BLaER1 (cell line): ENCODE measurements at regions not wholly inside any gene's neighbourhood (a gene's known extent, or its start where the extent isn't known, plus 50 kb on each side); places are given as distances from the start of the nearest gene placed in this dataset.

Experiments used
- H3K27ac ChIP-seq: shearing (Covaris generic); formaldehyde crosslinking; 2 replicates; pipeline ENCODE4 v1.8.1; 2022
- H3K27me3 ChIP-seq: shearing (Covaris generic); formaldehyde crosslinking; 2 replicates; pipeline ENCODE4 v1.8.1; 2022
- H3K36me3 ChIP-seq: shearing (Covaris generic); formaldehyde crosslinking; 2 replicates; pipeline ENCODE4 v1.8.1; 2022
- H3K4me1 ChIP-seq: shearing (Covaris generic); formaldehyde crosslinking; 2 replicates; pipeline ENCODE4 v1.8.1; 2022
- H3K4me2 ChIP-seq: shearing (Covaris generic); formaldehyde crosslinking; 2 replicates; pipeline ENCODE4 v1.8.1; 2022
- H3K4me3 ChIP-seq: shearing (Covaris generic); formaldehyde crosslinking; 2 replicates; pipeline ENCODE4 v1.8.1; 2022
- H3K9ac ChIP-seq: shearing (Covaris generic); formaldehyde crosslinking; 2 replicates; pipeline ENCODE4 v1.8.1; 2022
- H3K9me3 ChIP-seq: shearing (Covaris generic); formaldehyde crosslinking; 2 replicates; pipeline ENCODE4 v1.8.1; 2022
- H4K20me1 ChIP-seq: shearing (Covaris generic); formaldehyde crosslinking; 2 replicates; pipeline ENCODE4 v1.8.1; 2022
- Cebpa-rat ChIP-seq: shearing (Covaris generic); IDR thresholded peaks from 2 replicates; pipeline ENCODE4 v1.8.1; 2022

DNA sequence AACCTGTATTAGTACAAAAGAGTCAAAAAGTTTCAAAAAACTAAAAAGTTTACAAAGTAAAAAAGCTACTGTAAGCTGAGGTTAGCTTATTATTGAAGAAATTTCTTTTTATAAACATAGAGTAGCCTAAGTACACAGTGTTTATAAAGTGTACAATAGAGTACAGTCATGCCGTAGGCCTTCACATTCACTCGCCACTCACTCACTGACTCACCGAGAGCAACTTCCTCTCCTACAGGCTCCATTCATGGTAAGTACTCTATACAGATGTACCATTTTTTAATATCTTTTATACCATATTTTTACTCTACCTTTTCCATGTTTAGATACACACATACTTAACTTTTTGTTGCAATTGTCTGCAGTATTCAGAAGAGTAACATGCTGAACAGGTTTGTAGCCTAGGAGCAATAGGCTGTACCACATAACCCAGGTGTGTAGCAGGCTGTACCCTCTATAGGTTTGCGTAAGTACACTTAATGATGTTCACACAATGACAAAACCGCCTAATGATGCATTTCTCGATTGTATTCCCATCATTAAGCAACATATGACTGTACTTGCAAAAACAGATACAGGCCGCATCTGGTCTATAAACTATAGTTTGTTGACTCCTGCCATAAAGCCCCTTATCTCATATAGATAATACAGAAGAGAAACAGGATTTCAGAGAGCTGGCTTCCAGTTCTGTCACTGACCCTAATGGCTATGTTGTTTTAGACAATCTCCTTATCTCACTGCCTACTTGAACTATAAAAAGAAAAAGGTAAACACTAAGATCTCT, 438.8 kb downstream of the HTR7 start:
- no peak overlapping the region for H3K27ac ChIP-seq
- H3K27me3 ChIP-seq, result no peaks in the 10 kb centered on the region
- H3K36me3 ChIP-seq, result no peaks in the 10 kb centered on the region
- TF ChIP-seq Cebpa-rat, result no peak
- H3K9me3 ChIP-seq, result no peaks in the 10 kb centered on the region
- no peak overlapping the region for H3K4me2 ChIP-seq
- H3K9ac ChIP-seq, result no peak overlapping the region
- no peaks in the 10 kb centered on the region for H4K20me1 ChIP-seq
- H3K4me1 ChIP-seq, result no peaks in the 10 kb centered on the region
- no peak overlapping the region for H3K4me3 ChIP-seq

DNA sequence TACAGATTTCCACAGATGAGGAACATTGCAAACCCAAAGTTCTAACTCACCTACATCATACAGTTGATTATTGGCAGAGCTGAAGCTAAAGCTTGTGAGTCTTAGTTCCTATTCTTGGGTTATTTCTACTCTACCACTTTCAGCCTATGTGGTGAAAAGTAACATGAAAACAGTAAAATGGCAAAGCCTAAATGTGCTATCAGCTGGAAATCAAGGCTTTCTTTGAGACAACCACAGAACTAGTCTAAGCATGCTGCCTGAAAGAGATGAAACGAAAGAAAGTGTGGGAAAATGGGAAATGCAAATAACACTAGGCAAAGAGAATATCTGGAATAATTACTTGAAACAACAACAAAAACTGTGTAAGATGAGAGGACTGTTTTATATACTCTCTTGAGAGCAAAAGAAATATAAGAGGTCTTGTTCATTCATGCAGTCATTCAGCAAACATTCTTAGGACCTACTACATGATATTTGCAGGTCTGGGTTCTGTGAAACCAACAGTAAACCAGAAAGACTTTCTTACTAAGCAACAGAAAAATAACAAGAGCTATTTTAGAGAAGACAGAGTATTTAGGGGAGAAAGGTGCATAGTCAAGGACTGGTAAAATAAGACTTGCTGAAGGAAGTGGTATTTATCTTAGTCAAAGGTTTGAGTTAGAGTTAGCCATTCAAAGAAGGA, 437.1 kb downstream of the HTR7 start:
- H3K27ac ChIP-seq, result no peak overlapping the region
- H3K4me1 ChIP-seq, result no peaks in the 10 kb centered on the region
- H3K4me3 ChIP-seq, result no peak overlapping the region
- no peaks in the 10 kb centered on the region for H3K9me3 ChIP-seq
- H4K20me1 ChIP-seq, result no peaks in the 10 kb centered on the region
- no peaks in the 10 kb centered on the region for H3K27me3 ChIP-seq
- no peak overlapping the region for H3K4me2 ChIP-seq
- TF ChIP-seq Cebpa-rat, result no peak
- H3K9ac ChIP-seq, result no peak overlapping the region
- H3K36me3 ChIP-seq, result no peaks in the 10 kb centered on the region

DNA sequence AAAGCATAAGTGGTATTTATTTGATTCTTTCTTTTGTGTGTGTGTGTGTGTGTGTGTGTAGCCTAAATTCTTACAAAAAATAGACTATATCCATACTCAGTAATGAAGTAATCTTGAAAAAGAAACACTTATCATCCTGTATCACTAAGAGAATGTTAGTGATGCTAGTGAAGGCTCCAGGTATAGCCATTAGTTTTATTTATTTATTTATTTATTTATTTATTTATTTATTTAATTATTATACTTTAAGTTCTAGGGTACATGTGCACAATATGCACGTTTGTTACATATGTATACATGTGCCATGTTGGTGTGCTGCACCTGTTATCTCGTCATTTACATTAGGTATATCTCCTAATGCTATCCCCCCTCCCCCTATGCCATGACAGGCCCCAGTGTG, 436.0 kb downstream of the HTR7 start:
- Histone ChIP-seq H4K20me1 (no peaks in the 10 kb centered on the region), H3K27me3 (no peaks in the 10 kb centered on the region), H3K36me3 (no peaks in the 10 kb centered on the region), H3K9me3 (no peaks in the 10 kb centered on the region), H3K9ac (no peak overlapping the region), H3K4me1 (no peaks in the 10 kb centered on the region), H3K4me2 (no peak overlapping the region), H3K27ac (no peak overlapping the region), H3K4me3 (no peak overlapping the region)
- TF ChIP-seq Cebpa-rat, result no peak

DNA sequence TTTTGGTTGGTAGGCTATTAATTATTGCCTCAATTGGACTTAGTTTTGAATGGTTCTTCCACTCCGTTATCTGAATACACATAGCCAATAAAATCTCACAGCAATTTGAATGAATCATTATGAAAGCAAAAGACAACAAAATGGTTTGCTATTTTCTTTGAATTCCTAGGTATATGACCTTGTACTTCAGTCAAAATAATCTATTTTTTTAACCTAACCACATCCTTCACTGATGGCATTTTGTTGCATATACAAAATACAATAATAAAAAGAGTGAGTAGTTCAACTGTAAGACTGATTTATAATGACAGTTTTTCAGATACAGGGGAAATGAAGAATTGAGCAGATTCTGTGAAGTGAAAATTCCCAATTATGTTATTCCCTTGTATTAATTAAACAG, 433.1 kb downstream of the HTR7 start:
- H3K4me2 ChIP-seq, result no peak overlapping the region
- no peak overlapping the region for H3K4me3 ChIP-seq
- no peaks in the 10 kb centered on the region for H3K27me3 ChIP-seq
- no peak for TF ChIP-seq Cebpa-rat
- H3K4me1 ChIP-seq, result no peaks in the 10 kb centered on the region
- H3K27ac ChIP-seq, result no peak overlapping the region
- no peak overlapping the region for H3K9ac ChIP-seq
- H4K20me1 ChIP-seq, result no peaks in the 10 kb centered on the region
- no peaks in the 10 kb centered on the region for H3K9me3 ChIP-seq
- H3K36me3 ChIP-seq, result no peaks in the 10 kb centered on the region

GRCh38 chr10:90430186-90430585, 427.7 kb downstream of the HTR7 start:
- no peak for TF ChIP-seq Cebpa-rat
- H3K4me2 ChIP-seq, result no peak overlapping the region
- H3K4me3 ChIP-seq, result no peak overlapping the region
- H4K20me1 ChIP-seq, result no peaks in the 10 kb centered on the region
- no peaks in the 10 kb centered on the region for H3K27me3 ChIP-seq
- no peak overlapping the region for H3K27ac ChIP-seq
- no peaks in the 10 kb centered on the region for H3K4me1 ChIP-seq
- H3K9ac ChIP-seq, result no peak overlapping the region
- no peaks in the 10 kb centered on the region for H3K36me3 ChIP-seq
- H3K9me3 ChIP-seq, result no peaks in the 10 kb centered on the region

DNA sequence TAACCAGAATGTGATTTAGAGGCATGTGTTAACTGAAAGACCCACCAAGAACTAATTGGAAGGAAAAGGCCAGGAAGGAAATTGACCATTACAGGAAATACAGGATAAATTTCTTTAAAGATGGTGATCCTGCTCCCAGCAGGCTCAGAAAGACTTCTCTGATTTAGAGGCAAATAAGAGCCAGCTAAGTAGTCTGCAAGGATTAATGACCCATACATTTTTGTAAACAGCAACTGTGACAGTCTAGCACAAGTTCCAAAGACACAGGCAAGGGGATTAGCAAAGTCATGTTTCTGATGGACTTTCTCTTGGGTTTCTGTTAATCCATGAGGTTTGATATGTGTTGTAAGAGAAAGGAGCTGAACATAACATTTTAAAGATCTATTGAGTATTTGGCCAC, 425.0 kb downstream of the HTR7 start:
- no peak overlapping the region for H3K4me2 ChIP-seq
- H3K9ac ChIP-seq, result no peak overlapping the region
- no peak overlapping the region for H3K27ac ChIP-seq
- no peaks in the 10 kb centered on the region for H3K36me3 ChIP-seq
- H3K27me3 ChIP-seq, result no peaks in the 10 kb centered on the region
- TF ChIP-seq Cebpa-rat, result no peak
- H3K4me1 ChIP-seq, result no peaks in the 10 kb centered on the region
- H3K9me3 ChIP-seq, result no peaks in the 10 kb centered on the region
- no peaks in the 10 kb centered on the region for H4K20me1 ChIP-seq
- H3K4me3 ChIP-seq, result no peak overlapping the region

DNA sequence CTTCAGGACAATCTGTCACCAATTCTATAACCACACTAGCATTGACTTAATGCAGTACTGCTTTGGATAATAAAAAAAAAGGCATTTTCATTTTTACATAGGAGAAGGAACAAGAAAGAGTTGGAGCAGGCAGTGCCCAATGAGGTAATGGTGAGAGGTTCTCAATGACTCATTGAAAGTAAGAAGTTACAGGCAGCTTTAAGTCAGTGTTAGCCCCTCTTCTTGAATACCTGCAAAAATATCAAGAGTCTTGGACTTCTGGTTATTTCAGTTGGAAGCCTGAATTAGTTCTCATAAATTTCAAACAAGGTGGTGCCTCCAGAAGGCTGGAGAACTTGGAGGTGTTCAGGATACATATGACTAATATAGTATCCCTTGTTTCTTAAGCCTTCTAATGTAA, 422.5 kb downstream of the HTR7 start:
- H3K9ac ChIP-seq, result no peak overlapping the region

GRCh38 chr10:90437452-90437851, 420.4 kb downstream of the HTR7 start:
- H3K36me3 ChIP-seq, result no peaks in the 10 kb centered on the region
- no peak for TF ChIP-seq Cebpa-rat
- H4K20me1 ChIP-seq, result no peaks in the 10 kb centered on the region
- peaks cover 20% of the 10 kb centered on the region for H3K9me3 ChIP-seq
- H3K27me3 ChIP-seq, result no peaks in the 10 kb centered on the region
- H3K27ac ChIP-seq, result no peak overlapping the region
- H3K9ac ChIP-seq, result no peak overlapping the region
- H3K4me2 ChIP-seq, result no peak overlapping the region
- no peaks in the 10 kb centered on the region for H3K4me1 ChIP-seq
- no peak overlapping the region for H3K4me3 ChIP-seq

More for the DNA sequence above, 422.5 kb downstream of the HTR7 start:
- no peak overlapping the region for H3K27ac ChIP-seq
- no peaks in the 10 kb centered on the region for H3K36me3 ChIP-seq
- H3K4me1 ChIP-seq, result no peaks in the 10 kb centered on the region
- H3K9me3 ChIP-seq, result no peaks in the 10 kb centered on the region
- no peaks in the 10 kb centered on the region for H3K27me3 ChIP-seq
- no peak overlapping the region for H3K4me2 ChIP-seq
- no peak overlapping the region for H3K4me3 ChIP-seq
- no peak for TF ChIP-seq Cebpa-rat
- H4K20me1 ChIP-seq, result no peaks in the 10 kb centered on the region

GRCh38 chr10:90440870-90441269, 417.0 kb downstream of the HTR7 start:
- TF ChIP-seq Cebpa-rat, result no peak

DNA sequence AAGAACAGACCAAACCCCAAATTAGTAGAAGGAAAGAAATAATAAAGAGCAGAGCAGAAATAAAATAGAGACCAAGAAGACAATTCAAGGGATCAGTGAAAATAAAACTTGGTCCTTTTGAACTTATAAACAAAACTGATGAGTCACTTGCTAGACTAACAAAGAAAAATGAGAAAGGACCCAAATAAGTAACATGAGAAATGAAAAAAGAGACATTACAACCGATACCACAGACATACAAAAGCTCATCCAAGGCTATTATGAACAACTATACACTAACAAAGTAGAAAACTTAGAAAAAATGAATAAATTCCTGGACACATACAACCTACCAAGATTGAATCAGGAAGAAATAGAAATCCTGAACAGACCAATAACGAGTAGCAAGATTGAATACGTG, 414.5 kb downstream of the HTR7 start:
- no peaks in the 10 kb centered on the region for H3K4me1 ChIP-seq
- H3K4me2 ChIP-seq, result no peak overlapping the region
- H4K20me1 ChIP-seq, result no peaks in the 10 kb centered on the region
- no peak overlapping the region for H3K27ac ChIP-seq
- H3K9me3 ChIP-seq, result peaks cover 51% of the 10 kb centered on the region
- H3K4me3 ChIP-seq, result no peak overlapping the region
- no peaks in the 10 kb centered on the region for H3K27me3 ChIP-seq
- H3K36me3 ChIP-seq, result no peaks in the 10 kb centered on the region
- H3K9ac ChIP-seq, result no peak overlapping the region
- TF ChIP-seq Cebpa-rat, result no peak

More at GRCh38 chr10:90440870-90441269, 417.0 kb downstream of the HTR7 start:
- no peak overlapping the region for H3K27ac ChIP-seq
- no peaks in the 10 kb centered on the region for H3K4me1 ChIP-seq
- no peaks in the 10 kb centered on the region for H4K20me1 ChIP-seq
- H3K9ac ChIP-seq, result no peak overlapping the region
- H3K9me3 ChIP-seq, result peaks cover 38% of the 10 kb centered on the region
- H3K36me3 ChIP-seq, result no peaks in the 10 kb centered on the region
- no peaks in the 10 kb centered on the region for H3K27me3 ChIP-seq
- H3K4me3 ChIP-seq, result no peak overlapping the region
- no peak overlapping the region for H3K4me2 ChIP-seq
